HEK293T (cell line): ENCODE measurements at regions not wholly inside any gene's neighbourhood (a gene's known extent, or its start where the extent isn't known, plus 50 kb on each side); places are given as distances from the start of the nearest gene placed in this dataset.

ENCODE experiments used
- BHLHE40 ChIP-seq: fragments of 450-650 bp; IDR thresholded peaks from 2 replicates; pipeline ENCODE4 v1.6.1; 2016; ENCODE audit warnings: mild to moderate bottlenecking, moderate library complexity, borderline replicate concordance
- L3MBTL2 ChIP-seq: fragments of 450-650 bp; conservative IDR thresholded peaks from 2 replicates; pipeline ENCODE4 v1.6.1; 2016; ENCODE audit warnings: mild to moderate bottlenecking
- SP1 ChIP-seq: fragments of 450-650 bp; IDR thresholded peaks from 2 replicates; pipeline ENCODE4 v1.6.1; 2017

DNA sequence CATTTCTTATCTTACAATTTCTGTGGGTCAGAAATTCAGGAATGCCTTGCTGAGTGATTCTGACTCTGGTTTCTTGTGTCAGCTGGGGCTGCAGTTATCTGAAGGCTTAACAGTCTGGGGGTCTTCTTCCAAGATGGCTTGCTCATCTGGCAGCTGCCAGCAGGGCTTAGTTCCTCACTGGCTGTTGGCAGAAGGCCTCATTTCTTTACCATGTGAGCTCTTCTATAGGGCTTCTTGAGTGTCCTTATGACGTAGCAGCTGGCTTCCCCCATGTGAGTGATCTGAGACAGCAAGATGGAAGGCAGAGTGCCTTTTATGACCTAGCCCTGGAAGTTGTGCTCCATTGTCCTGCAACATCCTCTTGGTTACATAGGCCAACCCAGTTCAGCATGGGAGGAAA, 82.0 kb upstream of the PDZRN3 start:
- no peak for TF ChIP-seq L3MBTL2
- no peak for TF ChIP-seq SP1
- TF ChIP-seq BHLHE40 = no peak
